ENCODE measurements at regions not wholly inside any gene's neighbourhood (a gene's known extent, or its start where the extent isn't known, plus 50 kb on each side); places are given as distances from the start of the nearest gene placed in this dataset.

- Histone ChIP-seq H3K9ac (replicated peaks in 1 of 4; ENCODE audit: extremely low read depth in 1 of 4, low read depth in 3 of 4, low read length in 3 of 4) (no peak overlapping the region), H2AK5ac (ENCODE audit: low read depth, low read length) (no peak overlapping the region), H4K91ac (replicated peaks; ENCODE audit: insufficient read length, low read length) (no peak overlapping the region), H4K5ac (ENCODE audit: insufficient read length, low read depth, low read length) (no peak overlapping the region), H3K27me3 (replicated peaks in 1 of 4; ENCODE audit: control insufficient read depth in 3 of 4, extremely low read depth in 1 of 4, insufficient read depth in 3 of 4, low read length in 3 of 4) (no peaks in the 10 kb centered on the region), H2AFZ (ENCODE audit: low read length) (no peak overlapping the region), H3K56ac (replicated peaks; ENCODE audit: insufficient read length, low read depth, low read length) (no peak overlapping the region), H3K4me3 (ENCODE audit: extremely low read depth in 1 of 4, insufficient read depth in 2 of 4, low read depth in 3 of 4, low read length in 4 of 4) (no peak overlapping the region), H3K23me2 (ENCODE audit: low read depth, low read length) (no peaks in the 10 kb centered on the region), H3K27ac (ENCODE audit: low read depth, low read length) (no peak overlapping the region), H3K36me3 (ENCODE audit: control insufficient read depth in 2 of 4, insufficient read depth in 4 of 4, low read length in 3 of 4) (no peaks in the 10 kb centered on the region), H2BK15ac (ENCODE audit: low read length) (no peak overlapping the region), H3K4me1 (replicated peaks in 1 of 4; ENCODE audit: control insufficient read depth in 3 of 4, insufficient read depth in 4 of 4, low read length in 3 of 4) (no peaks in the 10 kb centered on the region; a peak in 1 of 7 replicates), H3K79me2 (ENCODE audit: control insufficient read depth in 1 of 2, insufficient read depth in 2 of 2, low read length in 2 of 2) (no peaks in the 10 kb centered on the region), H2BK12ac (ENCODE audit: low read depth, low read length) (no peak overlapping the region), H2BK5ac (ENCODE audit: low read depth, low read length) (no peak overlapping the region), H3K4me2 (ENCODE audit: insufficient read depth in 1 of 2, low read depth in 2 of 2, low read length in 2 of 2) (no peak overlapping the region), H3K4ac (replicated peaks; ENCODE audit: insufficient read length, low read depth, low read length) (no peak overlapping the region), H4K20me1 (replicated peaks in 1 of 2; ENCODE audit: control insufficient read depth in 1 of 2, insufficient read depth in 2 of 2, low read length in 2 of 2) (no peaks in the 10 kb centered on the region), H2BK20ac (ENCODE audit: low read length) (no peak overlapping the region), H3K14ac (ENCODE audit: insufficient read length) (no peak overlapping the region), H2BK120ac (replicated peaks; ENCODE audit: low read depth, low read length) (no peak overlapping the region), H3K23ac (ENCODE audit: insufficient read length) (no peak overlapping the region), H3K18ac (ENCODE audit: extremely low read depth, low read length) (no peak overlapping the region), H3K79me1 (ENCODE audit: low read depth, low read length) (no peaks in the 10 kb centered on the region), H4K8ac (ENCODE audit: extremely low read depth, insufficient read depth, low read length) (no peak overlapping the region), H3K9me3 (ENCODE audit: insufficient read depth in 2 of 2, low read depth in 1 of 2, low read length in 1 of 2) (no peaks in the 10 kb centered on the region; a peak in 1 of 4 replicates)
- 81% methylated on average over 4 of the region's 4 CpGs; no CpG with 5 or more reads in 1 of the 2 experiments for WGBS, 2 experiments (ENCODE audit: extremely low coverage in 1 of 2, insufficient coverage in 1 of 2, insufficient read length in 1 of 2, insufficient replicate concordance in 2 of 2, low coverage in 1 of 2, low lambda C conversion rate in 2 of 2, missing lambda C conversion rate in 1 of 2)
- FAIRE-seq (no peak), DNase-seq (ENCODE audit: low read depth in 1 of 2, low spot score in 2 of 2) (no peak)
- POLR2A ChIA-PET (ENCODE audit: partially characterized antibody): interaction anchor here (1.1 kb wide), 1 partner anchor 12 kb away, joined by 3 read pairs; no protein-coding TSS in a partner anchor
- CTCF ChIA-PET (ENCODE audit: partially characterized antibody): interaction anchor here (0.6 kb wide), 1 partner anchor 317 kb away, joined by 3 read pairs; no protein-coding TSS in a partner anchor
- TF ChIP-seq SAP30 (IDR thresholded peaks at IDR 0.05; ENCODE audit: insufficient read depth, insufficient replicate concordance, low read length): no peak
- no peak for TF ChIP-seq CREB1 (IDR thresholded peaks at IDR 0.05)
- no peak for TF ChIP-seq CBX8 (IDR thresholded peaks at IDR 0.05; ENCODE audit: borderline replicate concordance, low read depth, low read length)
- no peak for TF ChIP-seq SRF (IDR thresholded peaks at IDR 0.05; ENCODE audit: low read depth, low read length)
Measured at GRCh38 chr3:18222686-18223085, 202.5 kb downstream of the SATB1 start.

Data from H1 (cell line).